Nucleus accumbens (tissue), 56 donors: ENCODE measurements at regions not wholly inside any gene's neighbourhood (a gene's known extent, or its start where the extent isn't known, plus 50 kb on each side); places are given as distances from the start of the nearest gene placed in this dataset.

Experiments used
- DNase-seq, 56 donors: peaks; one replicate each; lab custom pipeline; 2025; lab: John Stamatoyannopoulos, UW

- no peak for DNase-seq
These were observed 340.7 kb upstream of the DDHD1 start for GRCh38 chr14:53493860-53494259.

GRCh38 chr14:53493320-53493719 lies 340.2 kb upstream of the DDHD1 start:
- DNase-seq = no peak

- DNase-seq = no peak
These were observed 338.8 kb upstream of the DDHD1 start for GRCh38 chr14:53491884-53492277.

- DNase-seq = no peak
These were observed 338.2 kb upstream of the DDHD1 start for GRCh38 chr14:53491256-53491883.

- no peak for DNase-seq
These were observed 325.1 kb upstream of the DDHD1 start for GRCh38 chr14:53478174-53478573.

GRCh38 chr14:53473480-53473879 lies 320.4 kb upstream of the DDHD1 start:
- no peak for DNase-seq

- no peak for DNase-seq
These were observed 319.2 kb upstream of the DDHD1 start for GRCh38 chr14:53472306-53472705.

- no peak for DNase-seq
These were observed 317.4 kb upstream of the DDHD1 start for GRCh38 chr14:53470351-53471043.

GRCh38 chr14:53468876-53469275 lies 315.8 kb upstream of the DDHD1 start:
- no peak for DNase-seq

GRCh38 chr14:53464376-53464775 lies 311.3 kb upstream of the DDHD1 start:
- no peak for DNase-seq

GRCh38 chr14:53462931-53463778 lies 310.0 kb upstream of the DDHD1 start:
- no peak for DNase-seq

GRCh38 chr14:53461858-53462257 lies 308.7 kb upstream of the DDHD1 start:
- no peak for DNase-seq

GRCh38 chr14:53460544-53460943 lies 307.4 kb upstream of the DDHD1 start:
- DNase-seq = no peak

GRCh38 chr14:53458368-53458814 lies 305.3 kb upstream of the DDHD1 start:
- DNase-seq = no peak

- DNase-seq = no peak
These were observed 303.8 kb upstream of the DDHD1 start for GRCh38 chr14:53456931-53457330.

- no peak for DNase-seq
These were observed 299.0 kb upstream of the DDHD1 start for GRCh38 chr14:53452005-53452673.

GRCh38 chr14:53450871-53451270 lies 297.7 kb upstream of the DDHD1 start:
- DNase-seq = no peak

- no peak for DNase-seq
These were observed 295.6 kb upstream of the DDHD1 start for GRCh38 chr14:53448682-53449081.

GRCh38 chr14:53444677-53445312 lies 291.7 kb upstream of the DDHD1 start:
- no peak for DNase-seq

GRCh38 chr14:53441789-53442188 lies 288.7 kb upstream of the DDHD1 start:
- no peak for DNase-seq
